ENCODE measurements at regions not wholly inside any gene's neighbourhood (a gene's known extent, or its start where the extent isn't known, plus 50 kb on each side); places are given as distances from the start of the nearest gene placed in this dataset.

GRCh38 chr6:148105695-148106094 lies 236.9 kb upstream of the SASH1 start:
- TF ChIP-seq, protein P1, sequence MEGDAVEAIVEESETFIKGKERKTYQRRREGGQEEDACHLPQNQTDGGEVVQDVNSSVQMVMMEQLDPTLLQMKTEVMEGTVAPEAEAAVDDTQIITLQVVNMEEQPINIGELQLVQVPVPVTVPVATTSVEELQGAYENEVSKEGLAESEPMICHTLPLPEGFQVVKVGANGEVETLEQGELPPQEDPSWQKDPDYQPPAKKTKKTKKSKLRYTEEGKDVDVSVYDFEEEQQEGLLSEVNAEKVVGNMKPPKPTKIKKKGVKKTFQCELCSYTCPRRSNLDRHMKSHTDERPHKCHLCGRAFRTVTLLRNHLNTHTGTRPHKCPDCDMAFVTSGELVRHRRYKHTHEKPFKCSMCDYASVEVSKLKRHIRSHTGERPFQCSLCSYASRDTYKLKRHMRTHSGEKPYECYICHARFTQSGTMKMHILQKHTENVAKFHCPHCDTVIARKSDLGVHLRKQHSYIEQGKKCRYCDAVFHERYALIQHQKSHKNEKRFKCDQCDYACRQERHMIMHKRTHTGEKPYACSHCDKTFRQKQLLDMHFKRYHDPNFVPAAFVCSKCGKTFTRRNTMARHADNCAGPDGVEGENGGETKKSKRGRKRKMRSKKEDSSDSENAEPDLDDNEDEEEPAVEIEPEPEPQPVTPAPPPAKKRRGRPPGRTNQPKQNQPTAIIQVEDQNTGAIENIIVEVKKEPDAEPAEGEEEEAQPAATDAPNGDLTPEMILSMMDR (IDR thresholded peaks at IDR 0.05; ENCODE audit: borderline replicate concordance, extremely low read depth, low read length, poor library complexity, severe bottlenecking) = no peak
- no peak for TF ChIP-seq EZH2 (IDR thresholded peaks at IDR 0.05; ENCODE audit: borderline replicate concordance, low read depth, low read length, severe bottlenecking)
